ENCODE measurements at regions not wholly inside any gene's neighbourhood (a gene's known extent, or its start where the extent isn't known, plus 50 kb on each side); places are given as distances from the start of the nearest gene placed in this dataset.

- Histone ChIP-seq H3K36me3 (replicated peaks in 1 of 2; ENCODE audit: control insufficient read depth in 1 of 2, insufficient read depth in 2 of 2, low read length in 2 of 2) (no peaks in the 10 kb centered on the region), H3K9ac (ENCODE audit: insufficient read depth, low read length, poor library complexity, severe bottlenecking) (no peak overlapping the region), H2AFZ (ENCODE audit: insufficient read depth, low read depth, low read length, poor library complexity, severe bottlenecking) (no peak overlapping the region), H3K4me1 (ENCODE audit: control insufficient read depth in 1 of 2, insufficient read depth in 2 of 2, low read length in 2 of 2) (no peaks in the 10 kb centered on the region), H3K27me3 (ENCODE audit: control insufficient read depth in 2 of 2, insufficient read depth in 2 of 2, low read length in 2 of 2) (no peaks in the 10 kb centered on the region), H4K20me1 (ENCODE audit: insufficient read depth, low read length) (no peaks in the 10 kb centered on the region), H3K4me3 (replicated peaks in 1 of 3; ENCODE audit: low read depth in 2 of 3, low read length in 3 of 3) (no peak overlapping the region), H3K27ac (ENCODE audit: low read depth in 1 of 2, low read length in 2 of 2) (no peak overlapping the region), H3K79me2 (ENCODE audit: insufficient read depth, low read length) (no peaks in the 10 kb centered on the region), H3K4me2 (replicated peaks; ENCODE audit: extremely low read depth, low read length, poor library complexity, severe bottlenecking) (no peak overlapping the region), H3K9me3 (replicated peaks in 1 of 2; ENCODE audit: control insufficient read depth in 1 of 2, insufficient read depth in 1 of 2, low read length in 2 of 2) (no peaks in the 10 kb centered on the region)
- H3K27me3 Mint-ChIP-seq (ENCODE audit: low read depth in 3 of 3): peaks cover 3 to 7% (median 4%) of the 10 kb centered on the region in 3 donors
- no peaks in the 10 kb centered on the region for H3K4me1 Mint-ChIP-seq
- H3K27ac Mint-ChIP-seq: no peak overlapping the region
- no peak overlapping the region for H3K4me3 Mint-ChIP-seq
- no peak for DNase-seq
- WGBS (ENCODE audit: insufficient coverage): no CpG with 5 or more reads among the region's 1 CpG
- peaks cover 0 to 11% (median 2%) of the 10 kb centered on the region in 7 donors for H3K9me3 Mint-ChIP-seq
- intact Hi-C loops (cut with micrococcal nuclease): no loop called here
- no peaks in the 10 kb centered on the region for H3K36me3 Mint-ChIP-seq
- no peak for TF ChIP-seq CTCF (IDR thresholded peaks at IDR 0.05)
Observed at GRCh38 chr15:88736204-88736603, 67.0 kb upstream of the ACAN start.

- Histone ChIP-seq H2AFZ (ENCODE audit: insufficient read depth, low read depth, low read length, poor library complexity, severe bottlenecking) (no peak overlapping the region), H3K4me3 (replicated peaks in 1 of 3; ENCODE audit: low read depth in 2 of 3, low read length in 3 of 3) (no peak overlapping the region)
- no peak for TF ChIP-seq CTCF (IDR thresholded peaks at IDR 0.05)
Observed at GRCh38 chr15:88738796-88739195, 64.4 kb upstream of the ACAN start.

More at GRCh38 chr15:88738796-88739195, 64.4 kb upstream of the ACAN start:
- Mint-ChIP-seq H3K4me1 (no peaks in the 10 kb centered on the region), H3K27me3 (ENCODE audit: low read depth in 3 of 3) (peaks cover 5 to 10% (median 7%) of the 10 kb centered on the region in 3 donors), H3K36me3 (no peaks in the 10 kb centered on the region), H3K4me3 (no peak overlapping the region), H3K9me3 (peaks cover 0 to 5% (median 0%) of the 10 kb centered on the region in 7 donors), H3K27ac (no peak overlapping the region)
- Histone ChIP-seq H3K27ac (ENCODE audit: low read depth in 1 of 2, low read length in 2 of 2) (no peak overlapping the region), H3K79me2 (ENCODE audit: insufficient read depth, low read length) (no peaks in the 10 kb centered on the region), H3K4me2 (replicated peaks; ENCODE audit: extremely low read depth, low read length, poor library complexity, severe bottlenecking) (no peak overlapping the region), H4K20me1 (ENCODE audit: insufficient read depth, low read length) (no peaks in the 10 kb centered on the region), H3K4me1 (ENCODE audit: control insufficient read depth in 1 of 2, insufficient read depth in 2 of 2, low read length in 2 of 2) (no peaks in the 10 kb centered on the region), H3K9me3 (replicated peaks in 1 of 2; ENCODE audit: control insufficient read depth in 1 of 2, insufficient read depth in 1 of 2, low read length in 2 of 2) (no peaks in the 10 kb centered on the region), H3K9ac (ENCODE audit: insufficient read depth, low read length, poor library complexity, severe bottlenecking) (no peak overlapping the region), H3K27me3 (ENCODE audit: control insufficient read depth in 2 of 2, insufficient read depth in 2 of 2, low read length in 2 of 2) (no peaks in the 10 kb centered on the region), H3K36me3 (replicated peaks in 1 of 2; ENCODE audit: control insufficient read depth in 1 of 2, insufficient read depth in 2 of 2, low read length in 2 of 2) (no peaks in the 10 kb centered on the region)
- WGBS (ENCODE audit: insufficient coverage): 74% methylated on average over 3 of the region's 4 CpGs
- DNase-seq: no peak
- intact Hi-C loops (cut with micrococcal nuclease): no loop called here
